Ishikawa (cell line): ENCODE measurements at regions not wholly inside any gene's neighbourhood (a gene's known extent, or its start where the extent isn't known, plus 50 kb on each side); places are given as distances from the start of the nearest gene placed in this dataset.

Experiments
- CEBPB ChIP-seq: IDR thresholded peaks from 2 replicates; pipeline ENCODE4 v1.6.1; 2012
- CREB1 ChIP-seq: IDR thresholded peaks from 2 replicates; pipeline ENCODE4 v1.6.1; 2012; ENCODE audit warnings: low read depth
- EGR1 ChIP-seq: IDR thresholded peaks from 2 replicates; pipeline ENCODE4 v1.6.1; 2012
- EP300 ChIP-seq: IDR thresholded peaks from 2 replicates; pipeline ENCODE4 v1.6.1; 2012; ENCODE audit warnings: borderline replicate concordance
- FOXM1 ChIP-seq: IDR thresholded peaks from 2 replicates; pipeline ENCODE4 v1.6.1; 2012; ENCODE audit warnings: low read depth, borderline replicate concordance
- MAX ChIP-seq: IDR thresholded peaks from 2 replicates; pipeline ENCODE4 v1.6.1; 2012
- NFIC ChIP-seq: IDR thresholded peaks from 2 replicates; pipeline ENCODE4 v1.6.1; 2012
- TAF1 ChIP-seq: IDR thresholded peaks from 2 replicates; pipeline ENCODE4 v1.6.1; 2012; ENCODE audit warnings: low read depth, mild to moderate bottlenecking
- TEAD4 ChIP-seq: IDR thresholded peaks from 2 replicates; pipeline ENCODE4 v1.6.1; 2012
- USF1 ChIP-seq: IDR thresholded peaks from 2 replicates; pipeline ENCODE4 v1.6.1; 2012
- YY1 ChIP-seq: IDR thresholded peaks from 2 replicates; pipeline ENCODE4 v1.6.1; 2012; ENCODE audit warnings: low read depth
- TF ChIP-seq, protein P1 (sequence below): IDR thresholded peaks from 2 replicates; pipeline ENCODE4 v1.6.1; 2012; ENCODE audit warnings: low read depth, mild to moderate bottlenecking

DNA sequence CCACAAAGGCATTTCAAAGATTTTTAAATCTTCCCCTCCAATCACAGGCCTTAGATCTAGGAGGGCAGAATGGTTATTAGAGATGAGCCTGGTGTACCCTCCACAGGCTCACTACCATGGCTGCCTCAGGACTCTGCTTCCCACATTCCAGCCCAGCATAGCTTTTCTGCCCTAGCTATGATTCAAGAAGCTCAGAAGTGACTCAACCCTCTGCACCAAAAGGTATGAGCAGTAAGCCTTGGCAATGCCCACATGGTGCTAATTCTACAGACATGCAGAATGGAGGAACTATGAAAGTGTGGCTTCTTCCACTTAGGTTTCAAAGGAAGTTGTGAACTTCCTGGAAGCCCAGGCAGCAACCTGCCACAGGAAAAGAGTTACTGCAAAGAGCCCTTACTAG is 786.2 kb downstream of the SLITRK6 start:
- TF ChIP-seq CREB1 = no peak
- TF ChIP-seq USF1 = no peak
- no peak for TF ChIP-seq TAF1
- TF ChIP-seq NFIC = no peak
- TF ChIP-seq YY1 = no peak
- no peak for TF ChIP-seq EGR1
- TF ChIP-seq, protein P1, sequence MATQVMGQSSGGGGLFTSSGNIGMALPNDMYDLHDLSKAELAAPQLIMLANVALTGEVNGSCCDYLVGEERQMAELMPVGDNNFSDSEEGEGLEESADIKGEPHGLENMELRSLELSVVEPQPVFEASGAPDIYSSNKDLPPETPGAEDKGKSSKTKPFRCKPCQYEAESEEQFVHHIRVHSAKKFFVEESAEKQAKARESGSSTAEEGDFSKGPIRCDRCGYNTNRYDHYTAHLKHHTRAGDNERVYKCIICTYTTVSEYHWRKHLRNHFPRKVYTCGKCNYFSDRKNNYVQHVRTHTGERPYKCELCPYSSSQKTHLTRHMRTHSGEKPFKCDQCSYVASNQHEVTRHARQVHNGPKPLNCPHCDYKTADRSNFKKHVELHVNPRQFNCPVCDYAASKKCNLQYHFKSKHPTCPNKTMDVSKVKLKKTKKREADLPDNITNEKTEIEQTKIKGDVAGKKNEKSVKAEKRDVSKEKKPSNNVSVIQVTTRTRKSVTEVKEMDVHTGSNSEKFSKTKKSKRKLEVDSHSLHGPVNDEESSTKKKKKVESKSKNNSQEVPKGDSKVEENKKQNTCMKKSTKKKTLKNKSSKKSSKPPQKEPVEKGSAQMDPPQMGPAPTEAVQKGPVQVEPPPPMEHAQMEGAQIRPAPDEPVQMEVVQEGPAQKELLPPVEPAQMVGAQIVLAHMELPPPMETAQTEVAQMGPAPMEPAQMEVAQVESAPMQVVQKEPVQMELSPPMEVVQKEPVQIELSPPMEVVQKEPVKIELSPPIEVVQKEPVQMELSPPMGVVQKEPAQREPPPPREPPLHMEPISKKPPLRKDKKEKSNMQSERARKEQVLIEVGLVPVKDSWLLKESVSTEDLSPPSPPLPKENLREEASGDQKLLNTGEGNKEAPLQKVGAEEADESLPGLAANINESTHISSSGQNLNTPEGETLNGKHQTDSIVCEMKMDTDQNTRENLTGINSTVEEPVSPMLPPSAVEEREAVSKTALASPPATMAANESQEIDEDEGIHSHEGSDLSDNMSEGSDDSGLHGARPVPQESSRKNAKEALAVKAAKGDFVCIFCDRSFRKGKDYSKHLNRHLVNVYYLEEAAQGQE = no peak
- TF ChIP-seq CEBPB = no peak
- no peak for TF ChIP-seq TEAD4
- no peak for TF ChIP-seq EP300
- TF ChIP-seq MAX = no peak
- no peak for TF ChIP-seq FOXM1
